Progenitor cell of endocrine pancreas (in vitro differentiated cells): ENCODE measurements at regions not wholly inside any gene's neighbourhood (a gene's known extent, or its start where the extent isn't known, plus 50 kb on each side); places are given as distances from the start of the nearest gene placed in this dataset.

Experiments
- DNase-seq: peaks from one replicate; pipeline ENCODE4 v3.0.0; 2021; ENCODE audit warnings: low spot score; ENCODE audit not compliant: unreplicated experiment
- H3K27ac Mint-ChIP-seq: 2 replicates; pipeline ENCODE4 v1.8.0; 2021; ENCODE audit warnings: mild to moderate bottlenecking, moderate library complexity, mixed read lengths
- H3K27me3 Mint-ChIP-seq: 2 replicates; pipeline ENCODE4 v1.8.0; 2021; ENCODE audit warnings: mixed read lengths
- H3K36me3 Mint-ChIP-seq: 2 replicates; pipeline ENCODE4 v1.8.0; 2022; ENCODE audit warnings: mixed read lengths; ENCODE audit not compliant: insufficient read depth
- H3K4me1 Mint-ChIP-seq: 2 replicates; pipeline ENCODE4 v1.8.0; 2021; ENCODE audit warnings: low read depth, mixed read lengths
- H3K4me3 Mint-ChIP-seq: 2 replicates; pipeline ENCODE4 v1.8.0; 2021; ENCODE audit warnings: low read depth, mild to moderate bottlenecking, moderate library complexity, mixed read lengths
- H3K9me3 Mint-ChIP-seq: 2 replicates; pipeline ENCODE4 v1.8.0; 2021; ENCODE audit warnings: low read depth, mixed read lengths
- TF ChIP-seq, protein P1 (sequence below): fragments of 200-600 bp; sonication (generic); IDR thresholded peaks from one replicate; pipeline ENCODE4 v1.5.0; 2021; ENCODE audit warnings: antibody characterized with exemption, mild to moderate bottlenecking; ENCODE audit not compliant: unreplicated experiment

DNA sequence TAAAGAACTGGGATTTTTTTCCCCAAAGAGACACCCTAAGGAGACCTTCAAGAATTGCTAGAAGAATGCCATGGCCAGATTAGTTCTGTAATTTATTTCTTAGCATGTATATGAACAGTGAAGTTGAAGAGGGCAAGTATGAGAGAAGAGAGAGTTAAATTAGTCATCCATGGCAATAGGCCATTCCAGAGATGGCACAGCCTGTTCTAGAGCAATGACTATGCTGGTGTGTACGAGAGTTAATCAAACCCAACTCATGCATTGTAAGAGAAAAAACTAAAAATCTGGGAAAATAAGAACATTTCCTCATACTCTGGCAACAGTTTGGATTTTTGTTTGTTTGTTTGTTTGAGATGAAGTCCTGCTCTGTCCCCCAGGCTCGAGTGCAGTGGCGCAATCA is 112.1 kb upstream of the PIK3C3 start:
- peaks cover 13% of the 10 kb centered on the region for H3K9me3 Mint-ChIP-seq
- peaks cover 28% of the 10 kb centered on the region for H3K4me1 Mint-ChIP-seq
- DNase-seq = no peak
- H3K36me3 Mint-ChIP-seq = no peaks in the 10 kb centered on the region
- no peaks in the 10 kb centered on the region for H3K27me3 Mint-ChIP-seq
- no peak overlapping the region for H3K27ac Mint-ChIP-seq
- H3K4me3 Mint-ChIP-seq = no peak overlapping the region
- TF ChIP-seq, protein P1, sequence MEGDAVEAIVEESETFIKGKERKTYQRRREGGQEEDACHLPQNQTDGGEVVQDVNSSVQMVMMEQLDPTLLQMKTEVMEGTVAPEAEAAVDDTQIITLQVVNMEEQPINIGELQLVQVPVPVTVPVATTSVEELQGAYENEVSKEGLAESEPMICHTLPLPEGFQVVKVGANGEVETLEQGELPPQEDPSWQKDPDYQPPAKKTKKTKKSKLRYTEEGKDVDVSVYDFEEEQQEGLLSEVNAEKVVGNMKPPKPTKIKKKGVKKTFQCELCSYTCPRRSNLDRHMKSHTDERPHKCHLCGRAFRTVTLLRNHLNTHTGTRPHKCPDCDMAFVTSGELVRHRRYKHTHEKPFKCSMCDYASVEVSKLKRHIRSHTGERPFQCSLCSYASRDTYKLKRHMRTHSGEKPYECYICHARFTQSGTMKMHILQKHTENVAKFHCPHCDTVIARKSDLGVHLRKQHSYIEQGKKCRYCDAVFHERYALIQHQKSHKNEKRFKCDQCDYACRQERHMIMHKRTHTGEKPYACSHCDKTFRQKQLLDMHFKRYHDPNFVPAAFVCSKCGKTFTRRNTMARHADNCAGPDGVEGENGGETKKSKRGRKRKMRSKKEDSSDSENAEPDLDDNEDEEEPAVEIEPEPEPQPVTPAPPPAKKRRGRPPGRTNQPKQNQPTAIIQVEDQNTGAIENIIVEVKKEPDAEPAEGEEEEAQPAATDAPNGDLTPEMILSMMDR = no peak

DNA sequence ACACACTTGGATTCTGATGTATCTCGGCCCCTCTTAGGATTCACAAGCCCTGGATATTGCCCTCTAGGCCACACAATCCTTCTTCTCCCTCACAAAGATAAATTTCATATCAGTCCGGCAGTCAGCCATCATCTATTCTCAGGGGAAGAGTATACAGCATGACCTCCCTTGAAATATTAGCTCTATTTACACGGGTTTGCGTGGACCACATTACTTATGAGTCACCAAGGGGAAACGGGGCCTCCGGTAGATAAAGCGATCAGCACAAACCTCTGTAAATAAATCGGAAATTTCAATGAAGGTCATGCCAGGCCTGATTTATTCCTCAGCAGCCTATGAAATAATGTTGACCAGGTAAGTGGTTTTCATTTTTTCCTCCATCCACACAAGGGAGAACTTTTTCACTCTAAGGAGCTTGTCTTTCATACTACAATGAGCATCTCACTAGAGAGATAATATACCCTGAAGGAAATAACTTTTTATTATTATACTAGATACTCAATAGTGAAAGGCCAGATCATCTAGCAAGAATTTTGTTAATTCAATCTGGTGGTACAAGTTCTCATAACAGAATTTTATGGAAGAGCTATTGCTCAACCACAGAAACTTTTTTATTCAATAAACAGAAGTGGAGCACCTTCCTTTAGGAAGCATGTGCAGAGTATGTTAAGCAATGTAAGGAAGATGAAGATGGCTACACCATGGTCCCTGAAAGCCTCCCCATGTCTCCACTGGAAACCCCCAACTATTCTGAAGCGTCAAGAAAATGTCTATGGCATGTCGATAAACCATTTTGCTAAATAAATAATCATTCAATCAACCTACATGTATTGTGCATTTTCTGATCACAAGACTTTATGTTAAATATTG is 125.2 kb upstream of the PIK3C3 start:
- no peak overlapping the region for H3K4me3 Mint-ChIP-seq
- H3K4me1 Mint-ChIP-seq = peaks cover 12% of the 10 kb centered on the region
- no peak overlapping the region for H3K27ac Mint-ChIP-seq
- H3K36me3 Mint-ChIP-seq = no peaks in the 10 kb centered on the region
- no peak for DNase-seq
- peaks cover 6% of the 10 kb centered on the region for H3K9me3 Mint-ChIP-seq
- TF ChIP-seq, protein P1 = no peak
- H3K27me3 Mint-ChIP-seq = no peaks in the 10 kb centered on the region

DNA sequence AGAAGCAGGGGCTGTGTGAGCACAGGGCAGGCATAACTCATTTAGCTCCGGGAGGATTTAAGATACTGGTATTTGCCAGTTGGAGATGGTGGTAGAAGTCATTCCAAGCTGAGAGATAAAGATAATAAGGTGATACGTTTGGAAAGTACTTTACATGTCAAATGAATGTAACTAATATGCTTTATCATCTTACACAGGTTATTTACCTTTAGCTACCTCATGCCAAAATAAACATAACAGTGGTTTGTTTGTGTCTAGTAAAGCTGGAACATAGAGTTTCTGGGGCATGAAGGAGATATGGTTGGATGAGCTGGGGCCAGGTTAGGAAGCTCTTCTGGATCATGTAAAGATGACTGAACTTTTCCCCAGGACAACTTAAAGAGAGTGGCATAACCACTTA is 126.9 kb upstream of the PIK3C3 start:
- Mint-ChIP-seq H3K9me3 (peaks cover 6% of the 10 kb centered on the region), H3K27ac (no peak overlapping the region)
- TF ChIP-seq, protein P1 = no peak

DNA sequence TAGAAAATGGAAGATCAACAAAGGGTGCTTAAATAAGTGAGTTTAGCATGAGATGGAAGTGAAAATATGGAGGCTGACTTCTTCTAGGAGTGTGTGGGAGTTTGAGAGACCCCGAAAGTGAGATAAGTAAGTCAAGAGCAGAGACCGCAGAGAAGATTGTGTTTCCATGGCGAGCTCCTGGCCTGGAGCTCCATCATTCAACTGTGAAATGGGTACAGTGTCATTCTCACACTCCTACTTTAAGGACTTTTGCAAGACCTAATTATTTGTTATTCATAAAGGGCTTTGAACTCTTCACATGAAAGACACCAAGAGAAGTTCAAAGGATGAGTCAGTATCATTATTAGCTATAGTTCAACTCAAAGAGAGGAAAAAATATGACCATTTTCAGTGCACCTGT is 134.2 kb upstream of the PIK3C3 start:
- Mint-ChIP-seq H3K4me1 (no peaks in the 10 kb centered on the region), H3K27me3 (peaks cover 9% of the 10 kb centered on the region), H3K36me3 (no peaks in the 10 kb centered on the region), H3K27ac (no peak overlapping the region), H3K9me3 (no peaks in the 10 kb centered on the region), H3K4me3 (no peak overlapping the region)
- no peak for DNase-seq
- TF ChIP-seq, protein P1 = no peak

More for the DNA sequence above, 126.9 kb upstream of the PIK3C3 start:
- H3K4me3 Mint-ChIP-seq = no peak overlapping the region
- H3K36me3 Mint-ChIP-seq = no peaks in the 10 kb centered on the region
- H3K4me1 Mint-ChIP-seq = peaks cover 12% of the 10 kb centered on the region
- no peaks in the 10 kb centered on the region for H3K27me3 Mint-ChIP-seq
- DNase-seq = no peak

DNA sequence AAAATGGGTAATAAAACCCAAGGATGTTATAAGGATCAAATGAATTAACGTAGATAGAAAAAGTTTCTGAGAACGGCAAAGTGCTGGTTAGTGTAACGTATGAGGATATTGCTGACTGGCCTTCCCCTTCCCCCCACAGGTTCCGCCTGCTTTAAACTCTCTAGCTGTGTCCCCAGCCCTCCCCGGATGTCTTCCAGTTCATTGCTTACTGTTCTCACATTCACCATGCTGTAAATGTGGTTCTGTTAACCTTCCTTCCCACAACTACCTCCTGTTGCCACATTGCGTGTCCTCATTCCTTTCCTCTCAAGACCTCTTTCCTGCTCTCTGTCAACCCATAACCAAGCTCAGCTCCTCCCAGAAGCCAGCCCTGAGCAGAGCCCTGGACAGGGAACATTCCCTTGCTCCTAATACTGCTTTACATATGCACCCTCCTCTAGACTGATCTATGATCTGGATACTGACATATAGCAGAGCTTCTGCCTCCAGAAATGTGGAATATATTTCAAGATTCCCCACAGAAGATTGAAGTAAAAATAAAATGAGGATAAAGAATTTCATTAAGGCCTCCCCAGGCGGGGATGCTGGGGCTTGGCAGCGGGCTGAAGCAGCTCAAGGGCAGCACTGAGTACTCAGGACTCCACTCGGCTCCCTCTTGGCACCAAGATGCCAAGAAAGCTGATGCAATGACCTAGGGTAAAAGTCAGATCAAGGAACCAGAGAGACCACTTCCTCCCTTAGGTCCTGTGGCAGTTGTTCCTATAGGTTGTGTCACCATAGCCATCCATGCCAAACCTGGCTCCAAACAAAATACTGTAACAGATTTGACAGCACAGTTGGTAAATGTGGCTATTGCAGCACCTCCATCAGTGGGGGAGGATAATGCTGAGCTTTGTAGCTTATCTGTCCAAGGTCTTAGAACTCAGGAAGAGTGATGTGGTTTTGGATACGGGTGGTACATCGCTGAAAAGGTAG is 136.4 kb upstream of the PIK3C3 start:
- Mint-ChIP-seq H3K4me3 (no peak overlapping the region), H3K9me3 (no peaks in the 10 kb centered on the region), H3K36me3 (no peaks in the 10 kb centered on the region), H3K27me3 (peaks cover 9% of the 10 kb centered on the region), H3K27ac (no peak overlapping the region), H3K4me1 (no peaks in the 10 kb centered on the region)
- TF ChIP-seq, protein P1 = no peak
- no peak for DNase-seq
